ENCODE measurements at regions not wholly inside any gene's neighbourhood (a gene's known extent, or its start where the extent isn't known, plus 50 kb on each side); places are given as distances from the start of the nearest gene placed in this dataset.

DNA sequence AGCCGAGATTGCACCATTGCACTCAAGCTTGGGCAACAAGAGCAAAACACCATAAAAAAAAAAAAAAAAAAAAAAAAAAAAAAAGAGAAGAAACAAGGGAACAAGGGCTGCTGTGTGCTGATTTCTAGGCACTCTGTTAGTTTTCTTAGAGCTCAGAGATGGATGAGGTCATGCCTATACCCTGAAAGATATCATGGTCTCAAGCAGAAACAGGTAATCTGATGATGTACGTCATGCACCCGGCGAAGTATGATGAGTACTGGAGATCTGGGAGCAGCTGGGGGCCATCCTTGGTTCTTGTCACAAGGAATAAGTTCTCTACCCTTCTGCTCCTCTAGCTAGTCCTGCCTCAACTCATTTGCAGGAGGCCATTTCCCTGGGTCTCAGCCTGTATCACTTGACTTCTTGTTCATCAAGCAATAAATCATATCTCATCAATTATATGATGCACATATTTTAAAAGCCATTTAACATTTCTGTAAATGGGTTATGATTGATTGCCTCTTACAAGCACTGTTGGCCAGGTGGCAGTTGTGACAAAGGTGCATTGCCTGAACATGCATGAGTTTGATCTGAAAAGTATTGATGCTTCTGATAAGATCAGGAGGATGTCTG lies 517.2 kb downstream of the DHX35 start:
- TF ChIP-seq CTCF (IDR thresholded peaks at IDR 0.05; ENCODE audit: low read depth, low read length, missing control alignments), result no peak
- in situ Hi-C loops (cut with HindIII; ENCODE audit: low sequenced_read_pairs), result no loop called here

DNA sequence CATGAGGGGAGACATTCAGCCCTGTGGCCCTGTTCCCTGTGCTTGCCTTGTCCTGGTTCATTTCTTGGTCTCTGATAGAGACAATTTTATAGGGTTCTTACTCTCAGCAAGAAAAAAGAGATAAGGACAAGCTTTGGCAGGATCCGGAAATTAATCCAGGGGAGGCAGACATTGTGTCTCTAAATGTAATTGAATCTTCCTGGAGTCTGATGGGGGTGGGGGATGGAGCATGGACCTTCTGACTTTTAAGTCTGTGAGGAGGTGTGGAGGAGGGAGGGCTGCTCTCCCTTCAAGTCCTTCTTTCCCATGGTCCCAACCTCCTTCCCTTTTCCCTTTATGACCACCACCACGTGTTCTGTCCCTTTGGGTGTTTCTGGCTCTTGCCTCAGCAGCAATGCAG lies 512.7 kb downstream of the DHX35 start:
- no peak for DNase-seq (ENCODE audit: low read depth)
- H3K4me3 ChIP-seq (ENCODE audit: low read depth, low read length), result no peak overlapping the region
- no peak for TF ChIP-seq CTCF (IDR thresholded peaks at IDR 0.05; ENCODE audit: low read depth, low read length, missing control alignments)
- in situ Hi-C loops (cut with HindIII; ENCODE audit: low sequenced_read_pairs), result no loop called here

More for the DNA sequence above, 517.2 kb downstream of the DHX35 start:
- no peak for DNase-seq (ENCODE audit: low read depth)
- no peak overlapping the region for H3K4me3 ChIP-seq (ENCODE audit: low read depth, low read length)

DNA sequence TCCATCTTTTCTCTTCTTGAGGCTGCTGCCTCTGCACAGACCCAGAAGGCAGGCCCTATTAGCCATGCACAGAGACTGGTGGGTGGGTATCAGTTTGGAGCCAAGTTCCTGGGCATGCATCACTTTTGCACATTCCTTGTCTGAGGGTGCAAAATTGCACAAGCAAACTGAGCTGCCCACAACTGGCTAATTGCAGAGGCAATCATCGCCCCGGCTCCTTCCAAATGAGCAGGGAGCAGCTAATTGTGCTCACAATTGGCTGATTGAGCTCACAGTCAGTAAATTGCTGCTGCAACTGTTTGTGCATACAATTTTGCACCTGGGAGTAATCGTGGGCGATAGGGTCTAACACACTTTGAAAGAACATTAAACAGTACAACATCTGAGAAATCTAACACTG lies 511.4 kb downstream of the DHX35 start:
- TF ChIP-seq CTCF (IDR thresholded peaks at IDR 0.05; ENCODE audit: low read depth, low read length, missing control alignments), result no peak
- H3K4me3 ChIP-seq (ENCODE audit: low read depth, low read length), result no peak overlapping the region
- no peak for DNase-seq (ENCODE audit: low read depth)
- in situ Hi-C loops (cut with HindIII; ENCODE audit: low sequenced_read_pairs), result no loop called here

- H3K4me3 ChIP-seq (ENCODE audit: low read depth, low read length), result no peak overlapping the region
- no peak for TF ChIP-seq CTCF (IDR thresholded peaks at IDR 0.05; ENCODE audit: low read depth, low read length, missing control alignments)
- no peak for DNase-seq (ENCODE audit: low read depth)
- in situ Hi-C loops (cut with HindIII; ENCODE audit: low sequenced_read_pairs), result no loop called here
Measured at GRCh38 chr20:39468703-39469102, 506.6 kb downstream of the DHX35 start.

DNA sequence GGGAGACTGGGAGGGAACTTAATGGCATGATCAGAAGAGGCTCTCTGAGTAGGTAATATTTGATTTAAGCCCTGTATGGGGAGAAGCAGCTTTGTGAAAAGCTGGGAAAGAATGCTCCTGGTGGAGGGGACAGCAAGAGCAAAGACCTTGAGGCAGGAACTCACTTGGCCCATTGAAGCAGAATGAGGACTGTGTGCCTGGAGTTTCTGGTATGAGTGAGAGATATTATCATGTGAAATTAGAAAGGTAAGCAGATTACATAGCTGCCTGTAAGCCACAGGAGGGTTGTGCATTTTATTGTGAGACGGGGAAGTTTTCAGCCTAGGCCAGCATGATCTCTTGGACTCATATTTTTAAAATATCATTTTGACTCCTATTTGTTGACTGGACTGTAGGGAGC lies 502.1 kb downstream of the DHX35 start:
- no peak overlapping the region for H3K4me3 ChIP-seq (ENCODE audit: low read depth, low read length)
- in situ Hi-C loops (cut with HindIII; ENCODE audit: low sequenced_read_pairs), result no loop called here
- no peak for TF ChIP-seq CTCF (IDR thresholded peaks at IDR 0.05; ENCODE audit: low read depth, low read length, missing control alignments)
- DNase-seq (ENCODE audit: low read depth), result no peak

- in situ Hi-C loops (cut with HindIII; ENCODE audit: low sequenced_read_pairs), result no loop called here
- no peak for DNase-seq (ENCODE audit: low read depth)
- no peak for TF ChIP-seq CTCF (IDR thresholded peaks at IDR 0.05; ENCODE audit: low read depth, low read length, missing control alignments)
- H3K4me3 ChIP-seq (ENCODE audit: low read depth, low read length), result no peak overlapping the region
Measured at GRCh38 chr20:39462416-39462945, 500.3 kb downstream of the DHX35 start.
